ENCODE measurements at regions not wholly inside any gene's neighbourhood (a gene's known extent, or its start where the extent isn't known, plus 50 kb on each side); places are given as distances from the start of the nearest gene placed in this dataset.

DNA sequence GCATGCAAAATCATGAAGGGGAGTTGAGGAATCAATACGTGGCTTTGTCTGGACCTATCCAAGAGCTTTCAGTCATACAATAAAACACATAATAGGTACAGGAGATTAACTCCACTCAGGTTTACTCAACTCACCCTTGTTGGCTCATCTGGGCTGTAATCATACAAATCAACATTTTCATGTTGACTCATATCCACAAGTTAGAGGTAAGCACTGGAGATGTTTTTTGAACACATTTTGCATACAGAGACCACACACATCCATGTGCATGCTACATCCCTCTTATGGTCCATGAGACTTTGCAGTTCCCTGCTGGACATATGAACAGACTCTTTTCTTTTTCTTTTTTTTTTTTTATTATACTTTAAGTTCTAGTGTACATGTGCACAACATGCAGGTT lies 336.9 kb upstream of the PIK3C3 start (continued):
- TF ChIP-seq PRDM15 (CRISPR knock-in tag; IDR thresholded peaks at IDR 0.05): no peak
- TF ChIP-seq IKZF2 (IDR thresholded peaks at IDR 0.05): no peak
- TF ChIP-seq EED (IDR thresholded peaks at IDR 0.05; ENCODE audit: low read depth): no peak
- no peak for TF ChIP-seq ATF3 (IDR thresholded peaks at IDR 0.05; ENCODE audit: borderline replicate concordance, extremely low read depth, low read depth, low read length)

GRCh38 chr18:41617647-41618046 lies 337.4 kb upstream of the PIK3C3 start:
- DNase-seq (ENCODE audit: low read depth, low spot score) (no peak), FAIRE-seq (no peak), ATAC-seq (no peak)
- CTCF ChIA-PET: no interaction called here
- no peaks in the 10 kb centered on the region for H3K79me2 ChIP-seq (ENCODE audit: control insufficient read depth, insufficient read depth, low read length)
- SMC1A ChIA-PET (ENCODE audit: uncharacterized antibody, unreplicated experiment): no interaction called here
- H3K27me3 ChIP-seq (replicated peaks in 1 of 2; ENCODE audit: control insufficient read depth in 2 of 2, insufficient read depth in 2 of 2, low read length in 1 of 2): no peaks in the 10 kb centered on the region; a peak in 1 of 4 replicates
- 0% methylated on average over 2 of the region's 2 CpGs for WGBS (ENCODE audit: insufficient coverage, insufficient replicate concordance, low lambda C conversion rate, missing lambda C conversion rate)
- no peaks in the 10 kb centered on the region for H3K4me1 ChIP-seq (ENCODE audit: control insufficient read depth, insufficient read depth, low read length)
- H3K4me2 ChIP-seq (ENCODE audit: control insufficient read depth, insufficient read depth): no peak overlapping the region
- BruUV-seq (replicated peaks): no TSS peak
- no peak overlapping the region for H3K4me3 ChIP-seq
- intact Hi-C loops (cut with micrococcal nuclease; ENCODE audit: unreplicated experiment) (no loop called here), in situ Hi-C loops (cut with MboI) (no loop called here)
- no peaks in the 10 kb centered on the region for H3K36me3 ChIP-seq (ENCODE audit: control insufficient read depth in 2 of 2, insufficient read depth in 2 of 2, low read length in 1 of 2)
- H3K27ac ChIP-seq (ENCODE audit: control insufficient read depth, insufficient read depth): no peak overlapping the region
- H4K20me1 ChIP-seq (ENCODE audit: control insufficient read depth, insufficient read depth): no peaks in the 10 kb centered on the region
- POLR2A ChIA-PET: no interaction called here
- no peaks in the 10 kb centered on the region for H3K9me3 ChIP-seq (replicated peaks; ENCODE audit: control insufficient read depth, insufficient read depth, low read length)
- H3K9ac ChIP-seq (ENCODE audit: control insufficient read depth, insufficient read depth, low read length): no peak overlapping the region
- no peak overlapping the region for H2AFZ ChIP-seq (ENCODE audit: control insufficient read depth, low read depth, low read length)
- RAD21 ChIA-PET (ENCODE audit: unreplicated experiment): no interaction called here
- no peak for TF ChIP-seq BCL3 (IDR thresholded peaks at IDR 0.05; ENCODE audit: borderline replicate concordance, insufficient read depth, low read depth, low read length, poor library complexity, severe bottlenecking)
- no peak for TF ChIP-seq FOXM1 (IDR thresholded peaks at IDR 0.05; ENCODE audit: low read depth, low read length)
- no peak for TF ChIP-seq ETV6 (conservative IDR thresholded peaks at IDR 0.05 in 1 of 2, IDR thresholded peaks at IDR 0.05 in 1 of 2; ENCODE audit: borderline replicate concordance in 1 of 2, low read depth in 1 of 2)
- no peak for TF ChIP-seq NKRF (conservative IDR thresholded peaks at IDR 0.05)
- no peak for TF ChIP-seq E4F1 (IDR thresholded peaks at IDR 0.05; ENCODE audit: borderline replicate concordance, partially characterized antibody)
- TF ChIP-seq DPF2 (IDR thresholded peaks at IDR 0.05): no peak
- no peak for TF ChIP-seq USF1 (IDR thresholded peaks at IDR 0.05; ENCODE audit: borderline replicate concordance, extremely low read length, insufficient read depth, low read depth, low read length)

All from GM12878 (cell line).